ENCODE measurements at regions not wholly inside any gene's neighbourhood (a gene's known extent, or its start where the extent isn't known, plus 50 kb on each side); places are given as distances from the start of the nearest gene placed in this dataset.
"Not testable (repeated sequence)": the region's sequence is repeated elsewhere in the genome, so short reads cannot be mapped to it uniquely, and the experiment has no call there.

DNA sequence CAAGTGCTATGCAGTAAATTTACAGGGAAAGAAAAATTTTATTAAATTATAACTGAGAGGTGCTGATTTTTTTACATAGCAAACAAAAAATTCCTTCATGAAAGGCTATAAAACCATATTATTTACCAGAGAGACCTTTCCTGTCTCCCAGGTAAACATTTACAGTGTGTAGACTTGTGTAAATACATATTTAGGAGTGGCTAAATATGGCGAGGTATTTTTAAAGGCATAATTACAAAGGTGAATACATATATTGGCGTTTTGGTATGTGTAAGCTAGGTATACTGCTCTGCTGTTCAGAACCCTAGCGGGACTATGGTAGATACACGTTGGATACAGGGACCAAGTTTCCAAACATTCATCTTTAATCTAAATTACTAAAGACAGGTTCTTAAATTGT lies 170.6 kb upstream of the MEF2C start:
- Histone ChIP-seq H3K4me1 (ENCODE audit: control insufficient read depth, insufficient read depth, low read length) (no peaks in the 10 kb centered on the region), H3K9me3 (ENCODE audit: control insufficient read depth, low read depth, low read length) (no peaks in the 10 kb centered on the region), H3K36me3 (ENCODE audit: control insufficient read depth, insufficient read depth, low read length) (no peaks in the 10 kb centered on the region), H3K4me3 (ENCODE audit: low read length) (no peak overlapping the region), H3K27me3 (ENCODE audit: control insufficient read depth, insufficient read depth, low read length) (no peaks in the 10 kb centered on the region), H3K27ac (ENCODE audit: low read length) (no peak overlapping the region)
- WGBS (ENCODE audit: insufficient coverage, low lambda C conversion rate), result 83% methylated on average over 1 of the region's 4 CpGs
- DNase-seq, result no peak

DNA sequence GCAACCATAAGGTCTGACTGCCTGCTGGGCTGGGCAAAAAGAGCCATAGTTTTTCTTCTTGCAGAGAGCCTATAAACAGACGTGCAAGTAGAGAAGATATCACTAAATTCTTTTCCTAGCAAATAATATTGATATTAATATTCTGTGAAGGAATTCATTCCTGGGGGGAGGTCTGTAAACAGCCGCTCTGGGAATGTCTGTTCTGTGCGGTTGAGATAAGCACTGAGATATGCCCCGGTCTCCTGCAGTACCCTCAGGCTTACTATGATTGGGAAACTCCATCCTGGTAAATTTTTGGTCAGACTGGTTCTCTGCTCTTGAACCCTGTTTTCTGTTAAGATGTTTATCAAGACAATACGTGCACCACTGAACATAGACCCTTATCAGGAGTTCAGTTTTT lies 167.1 kb upstream of the MEF2C start:
- not testable (repeated sequence) for DNase-seq; H3K4me1 ChIP-seq (ENCODE audit: control insufficient read depth, insufficient read depth, low read length); H3K36me3 ChIP-seq (ENCODE audit: control insufficient read depth, insufficient read depth, low read length); H3K9me3 ChIP-seq (ENCODE audit: control insufficient read depth, low read depth, low read length); H3K27me3 ChIP-seq (ENCODE audit: control insufficient read depth, insufficient read depth, low read length); H3K27ac ChIP-seq (ENCODE audit: low read length); H3K4me3 ChIP-seq (ENCODE audit: low read length)
- WGBS (ENCODE audit: insufficient coverage, low lambda C conversion rate), result no CpG with 5 or more reads among the region's 5 CpGs

DNA sequence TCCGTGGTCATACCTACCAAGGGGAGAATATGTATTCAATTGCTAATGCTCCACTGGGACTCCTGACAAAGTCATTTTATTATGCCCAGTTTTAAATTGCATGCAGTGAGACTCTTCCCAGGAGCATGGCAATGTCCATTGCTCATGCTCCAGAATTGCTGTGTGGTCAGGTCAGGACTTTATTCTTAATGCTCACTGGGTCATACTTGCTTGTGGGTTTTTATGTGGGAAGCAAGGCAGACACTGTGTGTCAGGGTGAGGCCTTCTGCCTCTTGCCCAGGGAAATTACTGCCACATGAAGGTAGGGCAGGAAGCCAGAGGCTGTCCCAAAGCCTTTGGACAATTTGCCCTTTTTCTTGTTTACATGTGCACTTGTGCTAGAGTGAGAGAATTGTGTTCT lies 164.6 kb upstream of the MEF2C start:
- Histone ChIP-seq H3K4me1 (ENCODE audit: control insufficient read depth, insufficient read depth, low read length) (no peaks in the 10 kb centered on the region), H3K27me3 (ENCODE audit: control insufficient read depth, insufficient read depth, low read length) (no peaks in the 10 kb centered on the region), H3K4me3 (ENCODE audit: low read length) (no peak overlapping the region), H3K36me3 (ENCODE audit: control insufficient read depth, insufficient read depth, low read length) (no peaks in the 10 kb centered on the region), H3K9me3 (ENCODE audit: control insufficient read depth, low read depth, low read length) (no peaks in the 10 kb centered on the region), H3K27ac (ENCODE audit: low read length) (no peak overlapping the region)
- no peak for DNase-seq
- WGBS (ENCODE audit: insufficient coverage, low lambda C conversion rate), result 83% methylated on average over 1 of the region's 1 CpG

DNA sequence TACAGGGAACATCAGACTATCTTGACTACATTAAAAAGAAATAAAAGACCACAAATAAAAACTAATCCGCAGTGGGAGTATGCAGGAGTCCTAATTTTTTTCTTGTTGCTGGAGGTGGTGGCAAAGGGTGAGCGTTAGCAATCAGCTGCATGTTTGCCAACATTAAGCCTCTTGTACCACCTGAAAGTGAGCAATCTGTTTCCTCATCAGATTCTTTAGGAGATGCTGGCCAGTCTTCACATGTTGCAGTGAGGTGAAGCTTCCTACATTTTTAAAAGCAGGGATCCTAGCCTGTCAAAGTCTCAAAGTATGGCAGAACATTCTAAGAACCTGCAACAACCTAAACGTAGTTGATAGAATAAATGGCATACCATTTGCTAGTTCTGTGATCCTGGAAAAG lies 162.2 kb upstream of the MEF2C start:
- Histone ChIP-seq H3K4me1 (ENCODE audit: control insufficient read depth, insufficient read depth, low read length) (no peaks in the 10 kb centered on the region), H3K27ac (ENCODE audit: low read length) (no peak overlapping the region), H3K27me3 (ENCODE audit: control insufficient read depth, insufficient read depth, low read length) (no peaks in the 10 kb centered on the region), H3K9me3 (ENCODE audit: control insufficient read depth, low read depth, low read length) (no peaks in the 10 kb centered on the region), H3K4me3 (ENCODE audit: low read length) (no peak overlapping the region), H3K36me3 (ENCODE audit: control insufficient read depth, insufficient read depth, low read length) (no peaks in the 10 kb centered on the region)
- no peak for DNase-seq
- 40% methylated on average over 1 of the region's 3 CpGs for WGBS (ENCODE audit: insufficient coverage, low lambda C conversion rate)

DNA sequence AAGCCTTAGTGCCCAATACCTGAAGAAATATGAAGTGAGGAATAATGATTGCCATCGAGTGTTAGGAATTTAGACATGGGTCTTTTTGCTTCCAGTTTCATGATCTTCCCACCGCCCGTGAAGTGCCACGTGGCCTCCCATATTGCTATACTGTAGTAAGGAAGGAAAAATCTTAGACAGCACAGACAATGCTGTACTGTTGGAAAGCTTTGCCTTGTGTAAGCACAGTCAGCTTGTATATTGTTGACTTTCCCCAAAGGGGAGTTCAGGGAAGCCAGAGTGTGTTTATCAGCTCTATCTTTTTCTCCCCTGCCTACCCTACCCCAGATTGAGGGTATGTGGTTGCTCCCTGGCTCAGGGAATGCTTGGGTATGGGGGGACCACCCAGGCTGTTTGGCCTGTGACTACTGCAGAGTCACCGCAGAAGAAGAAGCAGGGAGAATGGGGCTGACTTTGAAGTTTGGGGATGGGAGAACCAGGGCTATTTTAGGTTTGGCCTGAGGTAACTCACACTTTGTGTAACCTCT lies 161.8 kb upstream of the MEF2C start:
- Histone ChIP-seq H3K9me3 (ENCODE audit: control insufficient read depth, low read depth, low read length) (no peaks in the 10 kb centered on the region), H3K4me1 (ENCODE audit: control insufficient read depth, insufficient read depth, low read length) (no peaks in the 10 kb centered on the region), H3K27ac (ENCODE audit: low read length) (no peak overlapping the region), H3K27me3 (ENCODE audit: control insufficient read depth, insufficient read depth, low read length) (no peaks in the 10 kb centered on the region), H3K4me3 (ENCODE audit: low read length) (no peak overlapping the region), H3K36me3 (ENCODE audit: control insufficient read depth, insufficient read depth, low read length) (no peaks in the 10 kb centered on the region)
- no CpG with 5 or more reads among the region's 5 CpGs for WGBS (ENCODE audit: insufficient coverage, low lambda C conversion rate)
- no peak for DNase-seq

DNA sequence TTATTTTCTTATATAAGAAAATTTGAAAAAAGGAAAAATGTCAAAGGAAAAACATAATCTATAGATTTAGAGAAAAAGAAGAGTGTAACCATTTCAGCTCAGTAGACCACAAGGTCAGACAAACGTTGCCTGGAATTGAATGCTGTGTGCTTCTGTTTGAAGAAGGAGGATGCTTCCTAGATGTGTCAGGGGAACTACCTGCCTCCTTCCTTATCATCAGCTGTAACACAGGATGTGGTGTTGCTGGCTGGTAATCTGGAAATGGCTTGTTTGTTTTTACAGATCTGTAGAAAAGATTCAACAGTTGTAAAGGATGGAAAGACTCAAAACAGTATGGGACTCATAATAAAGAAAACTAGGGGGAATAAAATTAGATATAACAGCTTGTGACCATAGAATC lies 160.7 kb upstream of the MEF2C start:
- WGBS (ENCODE audit: insufficient coverage, low lambda C conversion rate), result no CpG with 5 or more reads among the region's 1 CpG
- no peaks in the 10 kb centered on the region for H3K36me3 ChIP-seq (ENCODE audit: control insufficient read depth, insufficient read depth, low read length)
- no peak overlapping the region for H3K4me3 ChIP-seq (ENCODE audit: low read length)
- H3K4me1 ChIP-seq (ENCODE audit: control insufficient read depth, insufficient read depth, low read length), result no peaks in the 10 kb centered on the region
- DNase-seq, result no peak
- no peak overlapping the region for H3K27ac ChIP-seq (ENCODE audit: low read length)
- no peaks in the 10 kb centered on the region for H3K9me3 ChIP-seq (ENCODE audit: control insufficient read depth, low read depth, low read length)
- H3K27me3 ChIP-seq (ENCODE audit: control insufficient read depth, insufficient read depth, low read length), result no peaks in the 10 kb centered on the region

DNA sequence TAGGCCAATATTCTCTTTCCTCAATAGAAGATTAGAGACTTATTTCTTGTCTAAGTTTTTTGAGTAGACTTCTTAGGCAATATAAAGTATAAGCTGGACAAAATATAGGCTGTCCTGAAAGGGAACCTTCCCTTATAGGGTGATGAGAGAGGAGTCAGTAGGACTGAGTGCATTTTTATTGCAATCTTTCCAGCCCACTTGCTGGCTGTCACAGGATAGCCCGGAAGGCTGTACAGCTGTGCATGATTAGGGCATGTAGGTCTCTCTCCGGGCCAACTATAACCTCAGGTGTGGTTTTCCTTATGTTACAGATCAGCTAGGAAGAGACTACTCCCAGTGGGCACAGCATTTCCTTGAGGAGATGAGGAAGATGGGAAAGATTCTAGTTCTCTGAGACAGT lies 159.8 kb upstream of the MEF2C start:
- Histone ChIP-seq H3K9me3 (ENCODE audit: control insufficient read depth, low read depth, low read length) (no peaks in the 10 kb centered on the region), H3K36me3 (ENCODE audit: control insufficient read depth, insufficient read depth, low read length) (no peaks in the 10 kb centered on the region), H3K4me1 (ENCODE audit: control insufficient read depth, insufficient read depth, low read length) (no peaks in the 10 kb centered on the region), H3K4me3 (ENCODE audit: low read length) (no peak overlapping the region), H3K27me3 (ENCODE audit: control insufficient read depth, insufficient read depth, low read length) (no peaks in the 10 kb centered on the region), H3K27ac (ENCODE audit: low read length) (no peak overlapping the region)
- no CpG with 5 or more reads among the region's 2 CpGs for WGBS (ENCODE audit: insufficient coverage, low lambda C conversion rate)
- DNase-seq, result no peak

DNA sequence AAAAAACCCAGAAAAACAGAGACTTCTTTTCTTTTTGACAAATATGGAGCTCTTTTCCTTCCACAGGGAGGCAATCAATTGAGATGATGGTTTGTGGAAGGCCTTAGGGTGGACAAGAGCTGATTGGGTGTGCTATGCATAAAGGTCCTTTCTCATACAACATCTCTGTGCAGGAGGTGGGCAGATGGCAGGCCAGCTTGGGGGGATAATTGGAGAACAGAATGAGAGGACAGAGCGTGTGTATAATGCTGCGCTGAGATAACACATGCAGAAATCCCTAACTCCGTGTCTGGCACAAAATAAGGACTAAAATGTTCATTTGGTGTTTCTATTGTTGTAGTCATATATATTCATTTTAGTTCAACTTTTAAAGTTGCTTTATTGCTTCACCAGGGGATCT lies 159.0 kb upstream of the MEF2C start:
- no peaks in the 10 kb centered on the region for H3K9me3 ChIP-seq (ENCODE audit: control insufficient read depth, low read depth, low read length)
- H3K4me1 ChIP-seq (ENCODE audit: control insufficient read depth, insufficient read depth, low read length), result no peaks in the 10 kb centered on the region
- H3K4me3 ChIP-seq (ENCODE audit: low read length), result no peak overlapping the region
- no peaks in the 10 kb centered on the region for H3K27me3 ChIP-seq (ENCODE audit: control insufficient read depth, insufficient read depth, low read length)
- H3K36me3 ChIP-seq (ENCODE audit: control insufficient read depth, insufficient read depth, low read length), result no peaks in the 10 kb centered on the region
- 93% methylated on average over 2 of the region's 3 CpGs for WGBS (ENCODE audit: insufficient coverage, low lambda C conversion rate)
- no peak for DNase-seq
- no peak overlapping the region for H3K27ac ChIP-seq (ENCODE audit: low read length)

DNA sequence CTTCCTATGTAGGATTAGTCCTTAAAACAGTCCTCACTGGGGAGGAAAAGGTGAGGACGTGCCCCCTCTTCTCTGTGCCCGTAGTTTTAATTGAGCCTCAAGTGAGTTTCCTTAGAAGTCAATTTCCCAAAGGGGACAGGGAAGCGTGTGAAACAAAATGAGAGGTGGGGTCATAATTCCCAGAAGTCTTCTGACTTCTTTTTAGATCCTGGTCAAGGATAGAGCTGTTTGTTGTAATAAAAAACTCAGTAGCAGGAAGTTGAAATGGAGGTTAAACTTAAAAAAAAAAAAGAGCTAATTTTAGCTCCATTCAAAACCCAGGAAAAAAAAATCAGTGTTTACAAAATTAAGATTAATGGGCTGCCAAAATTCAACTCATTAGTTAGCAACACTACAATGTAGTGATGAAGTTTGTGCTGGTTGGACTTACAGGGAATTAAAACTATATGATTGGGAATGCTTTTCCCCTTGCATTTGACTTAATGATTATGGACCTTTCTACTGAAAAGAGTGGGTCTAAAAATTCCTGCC lies 158.3 kb upstream of the MEF2C start:
- Histone ChIP-seq H3K27me3 (ENCODE audit: control insufficient read depth, insufficient read depth, low read length) (no peaks in the 10 kb centered on the region), H3K27ac (ENCODE audit: low read length) (no peak overlapping the region), H3K36me3 (ENCODE audit: control insufficient read depth, insufficient read depth, low read length) (no peaks in the 10 kb centered on the region), H3K4me3 (ENCODE audit: low read length) (no peak overlapping the region), H3K9me3 (ENCODE audit: control insufficient read depth, low read depth, low read length) (no peaks in the 10 kb centered on the region), H3K4me1 (ENCODE audit: control insufficient read depth, insufficient read depth, low read length) (no peaks in the 10 kb centered on the region)
- no peak for DNase-seq
- WGBS (ENCODE audit: insufficient coverage, low lambda C conversion rate), result 72% methylated on average over 3 of the region's 3 CpGs

DNA sequence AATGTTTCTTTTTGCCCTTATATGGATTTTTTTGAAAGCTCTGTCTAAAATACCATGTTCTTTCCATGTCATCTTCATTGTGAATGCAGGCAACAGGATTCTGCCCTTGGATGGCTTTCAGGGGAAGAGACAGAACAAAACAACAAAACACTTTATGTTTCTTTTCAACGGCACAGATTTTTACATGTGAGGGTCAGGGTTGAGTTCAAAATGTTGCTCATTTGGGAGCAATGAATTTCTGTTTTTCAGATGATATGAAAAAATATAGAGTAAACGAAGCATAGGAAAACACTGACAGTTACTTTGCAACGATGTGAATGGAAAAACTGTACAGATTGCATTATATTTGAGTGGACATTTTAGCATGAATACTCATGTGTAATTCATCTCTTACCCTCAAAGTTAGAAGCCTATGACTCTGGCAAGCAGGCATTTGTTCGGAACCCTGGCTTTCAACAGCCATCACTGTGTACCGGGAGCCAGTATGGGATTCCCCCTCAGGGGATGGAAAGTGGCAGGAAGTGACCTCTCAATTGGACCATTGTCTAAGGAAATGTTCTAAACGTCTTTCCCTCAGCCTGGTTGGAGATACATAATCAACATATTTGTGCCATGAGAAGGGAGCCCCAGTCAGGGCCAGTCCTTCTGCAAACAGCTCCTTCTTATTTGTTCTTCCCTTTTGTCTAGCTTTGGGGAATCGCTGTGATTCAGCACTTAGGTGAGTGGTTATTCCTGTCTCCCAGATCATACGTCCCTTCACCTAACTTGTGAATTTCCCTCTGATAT lies 153.9 kb upstream of the MEF2C start:
- H3K27me3 ChIP-seq (ENCODE audit: control insufficient read depth, insufficient read depth, low read length), result no peaks in the 10 kb centered on the region
- no peak for DNase-seq
- 100% methylated on average over 1 of the region's 8 CpGs for WGBS (ENCODE audit: insufficient coverage, low lambda C conversion rate)
- H3K9me3 ChIP-seq (ENCODE audit: control insufficient read depth, low read depth, low read length), result no peaks in the 10 kb centered on the region
- no peaks in the 10 kb centered on the region for H3K36me3 ChIP-seq (ENCODE audit: control insufficient read depth, insufficient read depth, low read length)
- no peak overlapping the region for H3K27ac ChIP-seq (ENCODE audit: low read length)
- H3K4me3 ChIP-seq (ENCODE audit: low read length), result no peak overlapping the region
- H3K4me1 ChIP-seq (ENCODE audit: control insufficient read depth, insufficient read depth, low read length), result no peaks in the 10 kb centered on the region

DNA sequence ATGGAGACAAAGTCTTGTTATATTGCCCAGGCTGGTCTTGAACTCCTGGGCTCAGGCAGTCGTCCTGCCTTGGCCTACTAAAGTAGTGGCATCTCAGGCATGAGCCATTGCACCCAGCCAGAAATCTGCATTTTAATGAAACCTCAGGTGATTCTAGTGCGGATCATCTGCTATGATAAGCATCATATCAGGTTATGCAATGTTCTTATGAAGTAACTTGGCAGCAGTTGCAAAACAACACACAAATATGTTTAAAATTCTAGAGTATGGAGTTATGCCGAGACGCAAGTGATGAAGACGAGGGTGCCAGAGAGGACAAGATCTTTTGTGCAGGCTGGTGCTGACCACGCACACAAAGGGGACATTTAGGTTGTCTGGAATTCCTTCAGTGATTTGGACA lies 153.2 kb upstream of the MEF2C start:
- no CpG with 5 or more reads among the region's 6 CpGs for WGBS (ENCODE audit: insufficient coverage, low lambda C conversion rate)

More for the DNA sequence above, 153.2 kb upstream of the MEF2C start:
- H3K9me3 ChIP-seq (ENCODE audit: control insufficient read depth, low read depth, low read length), result no peaks in the 10 kb centered on the region
- no peak for DNase-seq
- H3K27me3 ChIP-seq (ENCODE audit: control insufficient read depth, insufficient read depth, low read length), result no peaks in the 10 kb centered on the region
- no peak overlapping the region for H3K27ac ChIP-seq (ENCODE audit: low read length)
- no peaks in the 10 kb centered on the region for H3K4me1 ChIP-seq (ENCODE audit: control insufficient read depth, insufficient read depth, low read length)
- no peaks in the 10 kb centered on the region for H3K36me3 ChIP-seq (ENCODE audit: control insufficient read depth, insufficient read depth, low read length)
- no peak overlapping the region for H3K4me3 ChIP-seq (ENCODE audit: low read length)

Data from large intestine (tissue), 3 donors.